Suprapubic skin (tissue), 4 donors: ENCODE measurements at regions not wholly inside any gene's neighbourhood (a gene's known extent, or its start where the extent isn't known, plus 50 kb on each side); places are given as distances from the start of the nearest gene placed in this dataset.

Source experiments
- DNase-seq, 2 donors: peaks; one replicate each; pipeline ENCODE4 v3.0.0-alpha.2; 2019; ENCODE audit warnings: low spot score in 2 of 2
- H3K27ac ChIP-seq: fragments of 200-600 bp; sonication (generic); one replicate; pipeline ENCODE4 v1.5.1; 2019
- H3K27me3 ChIP-seq: fragments of 200-600 bp; sonication (generic); one replicate; pipeline ENCODE4 v1.5.1; 2019
- H3K36me3 ChIP-seq: fragments of 200-600 bp; sonication (generic); one replicate; pipeline ENCODE4 v1.5.1; 2019
- H3K4me1 ChIP-seq: fragments of 200-600 bp; sonication (generic); one replicate; pipeline ENCODE4 v1.5.1; 2019
- H3K4me3 ChIP-seq: fragments of 200-600 bp; sonication (generic); one replicate; pipeline ENCODE4 v1.5.1; 2019; ENCODE audit warnings: mild to moderate bottlenecking
- H3K9me3 ChIP-seq: fragments of 200-600 bp; sonication (generic); one replicate; pipeline ENCODE4 v1.5.1; 2019
- EP300 ChIP-seq: sonication (generic); formaldehyde crosslinking; IDR thresholded peaks from one replicate; pipeline ENCODE4 v1.6.1; 2017; ENCODE audit warnings: antibody characterized with exemption
- POLR2A ChIP-seq, 2 donors: fragments of 450-650 bp; IDR thresholded peaks; one replicate each; pipeline ENCODE4 v1.6.1; 2017; ENCODE audit warnings: antibody characterized with exemption in 2 of 2, mild to moderate bottlenecking in 2 of 2, moderate library complexity in 2 of 2
- POLR2AphosphoS5 ChIP-seq, 3 donors: sonication (generic); formaldehyde crosslinking; IDR thresholded peaks; one replicate each; pipeline ENCODE4 v1.6.1; 2017; ENCODE audit warnings: antibody characterized with exemption in 3 of 3
- WGBS: methylation state at CpG from one replicate; pipeline ENCODE4 v1.1.5; 2018; 5-methylcytosine and 5-hydroxymethylcytosine counted together
- TF ChIP-seq, protein P1 (sequence below), 2 donors: fragments of 200-600 bp in 1 of 2; fragments of 450-650 bp in 1 of 2; sonication (generic) in 1 of 2; IDR thresholded peaks; one replicate each; pipeline ENCODE4 v1.5.1; 2016 to 2019; ENCODE audit warnings: antibody characterized with exemption in 2 of 2, mild to moderate bottlenecking in 1 of 2, moderate library complexity in 1 of 2

DNA sequence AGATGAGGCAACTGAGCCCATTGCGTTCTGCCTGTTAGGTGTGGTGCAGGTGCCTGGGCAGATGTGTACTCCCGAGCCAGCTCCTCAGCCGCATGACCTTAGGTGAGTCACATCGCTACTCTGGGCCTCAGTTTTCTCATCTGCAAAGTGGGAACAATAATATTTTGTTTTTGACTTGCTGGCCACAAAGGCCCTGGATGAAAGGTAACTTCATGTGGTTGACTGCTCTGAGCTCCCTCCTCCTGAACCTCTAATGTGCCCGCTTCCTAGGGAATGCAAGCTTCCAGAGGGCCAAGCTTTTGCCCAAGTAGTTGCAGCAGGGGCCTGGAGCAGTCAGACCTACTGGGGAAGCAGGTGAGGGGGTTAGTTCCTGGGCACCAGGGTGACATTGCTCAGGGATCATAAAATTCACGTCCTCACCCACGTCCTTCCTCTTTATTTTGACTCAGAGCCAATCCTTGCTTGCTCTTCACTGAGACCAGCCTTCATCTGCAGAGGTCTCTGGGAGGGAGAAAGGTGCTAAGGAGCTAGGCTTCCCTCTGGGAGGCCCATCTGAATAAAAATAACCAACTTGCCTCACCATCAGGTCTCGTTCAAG, 149.0 kb upstream of the TLE3 start:
- 96% methylated on average over 7 of the region's 8 CpGs for WGBS
- Histone ChIP-seq H3K4me1 (peaks cover 6% of the 10 kb centered on the region), H3K27ac (no peak overlapping the region), H3K4me3 (no peak overlapping the region), H3K36me3 (no peaks in the 10 kb centered on the region), H3K9me3 (no peaks in the 10 kb centered on the region), H3K27me3 (no peaks in the 10 kb centered on the region)
- peak in 1 of 2 donors; percentile 24 for DNase-seq
- TF ChIP-seq POLR2A (IDR thresholded peaks at IDR 0.05) (no peak), POLR2AphosphoS5 (IDR thresholded peaks at IDR 0.05) (no peak), EP300 (no peak)
- TF ChIP-seq, protein P1, sequence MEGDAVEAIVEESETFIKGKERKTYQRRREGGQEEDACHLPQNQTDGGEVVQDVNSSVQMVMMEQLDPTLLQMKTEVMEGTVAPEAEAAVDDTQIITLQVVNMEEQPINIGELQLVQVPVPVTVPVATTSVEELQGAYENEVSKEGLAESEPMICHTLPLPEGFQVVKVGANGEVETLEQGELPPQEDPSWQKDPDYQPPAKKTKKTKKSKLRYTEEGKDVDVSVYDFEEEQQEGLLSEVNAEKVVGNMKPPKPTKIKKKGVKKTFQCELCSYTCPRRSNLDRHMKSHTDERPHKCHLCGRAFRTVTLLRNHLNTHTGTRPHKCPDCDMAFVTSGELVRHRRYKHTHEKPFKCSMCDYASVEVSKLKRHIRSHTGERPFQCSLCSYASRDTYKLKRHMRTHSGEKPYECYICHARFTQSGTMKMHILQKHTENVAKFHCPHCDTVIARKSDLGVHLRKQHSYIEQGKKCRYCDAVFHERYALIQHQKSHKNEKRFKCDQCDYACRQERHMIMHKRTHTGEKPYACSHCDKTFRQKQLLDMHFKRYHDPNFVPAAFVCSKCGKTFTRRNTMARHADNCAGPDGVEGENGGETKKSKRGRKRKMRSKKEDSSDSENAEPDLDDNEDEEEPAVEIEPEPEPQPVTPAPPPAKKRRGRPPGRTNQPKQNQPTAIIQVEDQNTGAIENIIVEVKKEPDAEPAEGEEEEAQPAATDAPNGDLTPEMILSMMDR (IDR thresholded peaks at IDR 0.05), result no peak

- Histone ChIP-seq H3K4me3 (no peak overlapping the region), H3K27ac (no peak overlapping the region), H3K27me3 (no peaks in the 10 kb centered on the region), H3K4me1 (peaks cover 3% of the 10 kb centered on the region), H3K9me3 (no peaks in the 10 kb centered on the region), H3K36me3 (no peaks in the 10 kb centered on the region)
- DNase-seq, result peak in 1 of 2 donors; percentile 59
- WGBS, result 78% methylated on average over 11 of the region's 12 CpGs
- TF ChIP-seq POLR2AphosphoS5 (IDR thresholded peaks at IDR 0.05), result no peak
- TF ChIP-seq POLR2A (IDR thresholded peaks at IDR 0.05), result no peak
- TF ChIP-seq, protein P1 (IDR thresholded peaks at IDR 0.05), result no peak
- TF ChIP-seq EP300, result no peak
These were observed 148.4 kb upstream of the TLE3 start for GRCh38 chr15:70245932-70246622.

DNA sequence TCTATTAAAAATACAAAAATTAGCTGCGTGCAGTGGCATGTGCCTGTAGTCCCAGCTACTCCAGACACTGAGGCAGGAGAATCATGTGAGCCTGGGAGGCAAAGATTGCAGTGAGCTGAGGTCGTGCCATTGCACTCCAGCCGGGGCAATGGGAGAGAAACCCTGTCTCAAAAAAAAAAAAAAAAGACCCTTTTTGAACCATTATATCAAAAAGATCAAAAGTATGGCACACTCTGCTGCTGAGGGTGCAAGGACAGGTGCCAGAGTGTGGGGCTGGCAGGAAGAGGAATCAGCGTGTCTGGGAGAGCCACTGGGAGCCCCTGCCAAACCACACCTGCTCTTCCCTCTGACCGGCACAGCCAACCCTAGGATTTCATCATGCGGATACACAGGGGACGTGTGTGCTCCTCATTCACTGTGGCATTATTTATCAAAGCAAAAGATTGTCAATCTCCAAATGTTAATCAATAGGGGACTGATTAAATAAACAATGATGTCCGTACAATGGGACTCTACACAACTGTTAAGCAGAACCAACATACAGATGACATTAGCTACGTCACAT, 147.3 kb upstream of the TLE3 start:
- H3K4me3 ChIP-seq, result no peak overlapping the region
- H3K9me3 ChIP-seq, result no peaks in the 10 kb centered on the region
- no peak overlapping the region for H3K27ac ChIP-seq
- TF ChIP-seq POLR2AphosphoS5 (IDR thresholded peaks at IDR 0.05) (no peak), POLR2A (IDR thresholded peaks at IDR 0.05) (no peak), EP300 (no peak)
- TF ChIP-seq, protein P1 (IDR thresholded peaks at IDR 0.05), result no peak
- WGBS, result 82% methylated on average over 9 of the region's 9 CpGs
- DNase-seq, result peak in 1 of 2 donors; percentile 41
- no peaks in the 10 kb centered on the region for H3K36me3 ChIP-seq
- H3K27me3 ChIP-seq, result no peaks in the 10 kb centered on the region
- H3K4me1 ChIP-seq, result peaks cover 3% of the 10 kb centered on the region

DNA sequence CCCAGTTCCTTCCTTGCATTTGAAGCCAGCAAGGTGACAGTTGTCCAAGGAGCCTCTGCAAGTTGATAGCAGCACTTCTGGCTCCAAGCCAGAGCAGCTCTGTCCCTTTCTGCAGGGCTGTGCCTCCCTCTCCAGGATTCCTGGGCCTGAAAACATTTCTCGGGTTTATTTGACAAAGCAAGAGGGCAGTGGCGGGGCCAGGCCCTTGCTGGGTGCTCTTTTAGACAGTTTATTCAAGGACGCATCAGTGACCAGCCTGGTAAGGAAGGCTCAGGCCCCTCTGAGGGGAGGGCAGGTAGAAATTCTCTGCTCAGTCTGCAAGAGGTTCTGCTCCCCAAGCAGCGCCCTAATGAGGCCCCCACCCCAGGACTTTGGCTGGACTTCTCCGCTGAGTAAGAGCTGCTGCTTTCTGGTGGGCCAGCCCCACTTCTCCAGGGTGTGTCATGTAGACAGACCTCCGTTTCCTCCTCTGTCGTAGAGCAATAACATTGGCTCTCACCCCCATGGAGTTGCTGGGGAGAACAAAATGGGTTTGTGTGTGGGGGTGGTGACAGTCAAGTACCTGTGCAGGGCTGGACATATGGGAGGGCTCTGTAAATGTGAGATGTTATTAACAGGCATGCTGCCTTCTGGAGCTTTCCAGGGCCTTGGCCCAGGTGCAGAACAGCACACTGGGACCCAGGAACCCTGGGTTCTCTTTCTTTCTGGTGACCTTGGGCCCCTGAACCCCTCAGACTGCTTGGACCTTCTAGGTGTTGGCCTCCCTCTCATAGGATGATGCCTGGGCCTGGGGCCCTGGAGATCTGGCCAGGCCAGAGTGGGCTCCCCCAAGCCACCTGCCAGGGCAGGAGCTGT, 146.2 kb upstream of the TLE3 start:
- Histone ChIP-seq H3K27ac (no peak overlapping the region), H3K4me1 (peaks cover 3% of the 10 kb centered on the region), H3K9me3 (no peaks in the 10 kb centered on the region), H3K27me3 (no peaks in the 10 kb centered on the region), H3K4me3 (no peak overlapping the region), H3K36me3 (no peaks in the 10 kb centered on the region)
- WGBS, result 96% methylated on average over 3 of the region's 7 CpGs
- no peak for TF ChIP-seq EP300
- TF ChIP-seq, protein P1 (IDR thresholded peaks at IDR 0.05), result no peak
- peak in 1 of 2 donors; percentile 54 for DNase-seq
